ENCODE measurements at regions not wholly inside any gene's neighbourhood (a gene's known extent, or its start where the extent isn't known, plus 50 kb on each side); places are given as distances from the start of the nearest gene placed in this dataset.

- TF ChIP-seq EZH2 (IDR thresholded peaks at IDR 0.05; ENCODE audit: borderline replicate concordance, low read depth, low read length, poor library complexity, severe bottlenecking) (no peak), CTCF (conservative IDR thresholded peaks at IDR 0.05; ENCODE audit: low read depth, low read length) (no peak)
Observed at GRCh38 chr2:136376211-136376610, 258.3 kb upstream of the CXCR4 start.
